Transverse colon (tissue), 4 donors: ENCODE measurements at regions not wholly inside any gene's neighbourhood (a gene's known extent, or its start where the extent isn't known, plus 50 kb on each side); places are given as distances from the start of the nearest gene placed in this dataset.

Source experiments
- DNase-seq: peaks from one replicate; pipeline ENCODE4 v3.0.0-alpha.2; 2019
- H3K27ac ChIP-seq, 4 donors: fragments of 200-600 bp; sonication (generic); 2 replicates each; pipeline ENCODE4 v1.5.1; 2016 to 2018; ENCODE audit warnings: inconsistent platforms in 4 of 4
- H3K27me3 ChIP-seq: fragments of 200-600 bp; sonication (generic); 2 replicates; pipeline ENCODE4 v1.5.1; 2017; ENCODE audit warnings: inconsistent platforms
- H3K36me3 ChIP-seq, 4 donors: fragments of 200-600 bp; sonication (generic); 2 replicates each; pipeline ENCODE4 v1.5.1; 2017 to 2019; ENCODE audit warnings: inconsistent platforms in 4 of 4
- H3K4me1 ChIP-seq, 4 donors: fragments of 200-600 bp; sonication (generic); 2 replicates each; pipeline ENCODE4 v1.5.1; 2017 to 2020; ENCODE audit warnings: inconsistent platforms in 4 of 4
- H3K4me3 ChIP-seq, 4 donors: fragments of 200-600 bp; sonication (generic); 1 replicate in 1 of 4; 2 replicates in 3 of 4; pipeline versions ENCODE4 v1.5.1 to v1.6.1; 2017 to 2019; ENCODE audit warnings: inconsistent platforms in 4 of 4
- H3K9me3 ChIP-seq, 2 donors: fragments of 200-600 bp; sonication (generic); 2 replicates each; pipeline ENCODE4 v1.5.1; 2017 to 2019; ENCODE audit warnings: inconsistent platforms in 2 of 2
- CTCF ChIP-seq, 5 experiments: fragments of 200-600 bp in 3 of 5; fragments of 450-650 bp in 2 of 5; sonication (generic) in 3 of 5; IDR thresholded peaks; 1 replicate in 2 of 5; 2 replicates in 3 of 5; pipeline ENCODE4 v1.5.1; 2016 to 2017; ENCODE audit warnings: antibody characterized with exemption in 5 of 5, inconsistent platforms in 3 of 5, mild to moderate bottlenecking in 2 of 5, moderate library complexity in 1 of 5
- EP300 ChIP-seq: sonication (generic); formaldehyde crosslinking; IDR thresholded peaks from one replicate; pipeline ENCODE4 v1.6.1; 2017; ENCODE audit warnings: antibody characterized with exemption, low read depth
- POLR2A ChIP-seq: fragments of 450-650 bp; IDR thresholded peaks from one replicate; pipeline ENCODE4 v1.6.1; 2016; ENCODE audit warnings: antibody characterized with exemption, mild to moderate bottlenecking, moderate library complexity
- POLR2AphosphoS5 ChIP-seq, 3 donors: sonication (generic); formaldehyde crosslinking; IDR thresholded peaks; one replicate each; pipeline ENCODE4 v1.6.1; 2016; ENCODE audit warnings: antibody characterized with exemption in 3 of 3
- WGBS, 2 donors: methylation state at CpG; one replicate each; pipeline ENCODE4 v1.1.5; 2018; ENCODE audit warnings: low coverage in 1 of 2; 5-methylcytosine and 5-hydroxymethylcytosine counted together
- in situ Hi-C, 4 donors: fragments of 200-750 bp; cut with MboI; loops; one replicate each; pipeline versions ENCODE4 v1.15.0 to v1.15.1; 2017; ENCODE audit warnings: low sequenced_read_pairs in 3 of 4, low pct_ligation_motif_present in 1 of 4, low pct_unique_long_range_greater_than_20kb in 1 of 4
- intact Hi-C: fragments of 100-400 bp; cut with DNase I; formaldehyde crosslinking; loops from one replicate; pipeline ENCODE4 v1.15.1; 2023; ENCODE audit warnings: low total_unique reads

GRCh38 chr3:110575702-110576101 lies 495.9 kb upstream of the NECTIN3 start:
- intact Hi-C loops: no loop called here
- no peak overlapping the region for H3K4me3 ChIP-seq

GRCh38 chr3:110576960-110577359 lies 494.7 kb upstream of the NECTIN3 start:
- Histone ChIP-seq H3K9me3 (no peaks in the 10 kb centered on the region), H3K36me3 (no peaks in the 10 kb centered on the region), H3K27me3 (no peaks in the 10 kb centered on the region), H3K4me3 (no peak overlapping the region), H3K4me1 (no peaks in the 10 kb centered on the region), H3K27ac (no peak overlapping the region)
- in situ Hi-C loops: no loop called here
- intact Hi-C loops: no loop called here
- DNase-seq: no peak
- TF ChIP-seq POLR2A (no peak), POLR2AphosphoS5 (IDR thresholded peaks at IDR 0.05) (no peak), CTCF (IDR thresholded peaks at IDR 0.05) (no peak), EP300 (no peak)
- 53 to 62% methylated on average over 3 of the region's 3 CpGs for WGBS, 2 donors

More at GRCh38 chr3:110575702-110576101, 495.9 kb upstream of the NECTIN3 start:
- in situ Hi-C loops: no loop called here
- Histone ChIP-seq H3K9me3 (no peaks in the 10 kb centered on the region), H3K27ac (no peak overlapping the region), H3K4me1 (no peaks in the 10 kb centered on the region), H3K36me3 (no peaks in the 10 kb centered on the region), H3K27me3 (no peaks in the 10 kb centered on the region)
- TF ChIP-seq POLR2A (no peak), POLR2AphosphoS5 (IDR thresholded peaks at IDR 0.05) (no peak), CTCF (IDR thresholded peaks at IDR 0.05) (no peak), EP300 (no peak)
- no peak for DNase-seq
- 80 to 83% methylated on average over 1 to 3 of the region's 3 CpGs for WGBS, 2 donors

- Histone ChIP-seq H3K4me3 (no peak overlapping the region), H3K27me3 (no peaks in the 10 kb centered on the region), H3K27ac (no peak overlapping the region), H3K4me1 (no peaks in the 10 kb centered on the region), H3K9me3 (no peaks in the 10 kb centered on the region), H3K36me3 (no peaks in the 10 kb centered on the region)
- TF ChIP-seq EP300 (no peak), CTCF (IDR thresholded peaks at IDR 0.05) (no peak), POLR2AphosphoS5 (IDR thresholded peaks at IDR 0.05) (no peak), POLR2A (no peak)
- in situ Hi-C loops: no loop called here
- WGBS, 2 donors: 68 to 87% methylated on average over 2 of the region's 2 CpGs
- no peak for DNase-seq
- intact Hi-C loops: no loop called here
These were observed 493.8 kb upstream of the NECTIN3 start for GRCh38 chr3:110577854-110578253.

- Histone ChIP-seq H3K4me3 (no peak overlapping the region), H3K27ac (no peak overlapping the region), H3K36me3 (no peaks in the 10 kb centered on the region), H3K27me3 (no peaks in the 10 kb centered on the region), H3K4me1 (no peaks in the 10 kb centered on the region), H3K9me3 (no peaks in the 10 kb centered on the region)
- in situ Hi-C loops: no loop called here
- intact Hi-C loops: no loop called here
- 78 to 83% methylated on average over 4 of the region's 4 CpGs for WGBS, 2 donors
- TF ChIP-seq EP300 (no peak), POLR2A (no peak), CTCF (IDR thresholded peaks at IDR 0.05) (no peak)
- no peak for DNase-seq
These were observed 491.6 kb upstream of the NECTIN3 start for GRCh38 chr3:110579840-110580550.
